Pancreas (tissue), 10 donors: ENCODE measurements at regions not wholly inside any gene's neighbourhood (a gene's known extent, or its start where the extent isn't known, plus 50 kb on each side); places are given as distances from the start of the nearest gene placed in this dataset.

Experiments used
- ATAC-seq, 4 donors: fragments of 200-7000 bp; cut with Tn5 transposase; one replicate each; pipeline versions ENCODE4 v1.8.0 to v1.9.1; 2020; ENCODE audit warnings: mild to moderate bottlenecking in 4 of 4, moderate library complexity in 4 of 4
- DNase-seq, 6 donors: peaks; one replicate each; pipeline ENCODE4 v3.0.0-alpha.2; 2020
- FAIRE-seq: peaks from 2 replicates; lab custom pipeline; 2012; peaks lifted over from hg19 to GRCh38; lab: Jason Lieb, UNC
- H3K27ac ChIP-seq, 4 donors: fragments of 200-600 bp; sonication (generic); 1 replicate in 3 of 4; 2 replicates in 1 of 4; pipeline versions ENCODE4 v1.5.0 to v1.8.0; 2020
- H3K27me3 ChIP-seq, 4 donors: fragments of 200-600 bp; one replicate each; pipeline ENCODE4 v1.8.0; 2021
- H3K36me3 ChIP-seq, 3 donors: fragments of 200-600 bp; sonication (generic) in 1 of 3; one replicate each; pipeline versions ENCODE4 v1.5.0 to v1.8.0; 2020 to 2021
- H3K4me1 ChIP-seq, 3 donors: fragments of 200-600 bp; one replicate each; pipeline ENCODE4 v1.8.0; 2021
- H3K4me3 ChIP-seq, 4 donors: fragments of 200-600 bp; sonication (generic) in 2 of 4; one replicate each; pipeline versions ENCODE4 v1.5.0 to v1.8.0; 2020 to 2021
- H3K9me3 ChIP-seq, 4 donors: fragments of 200-600 bp; one replicate each; pipeline ENCODE4 v1.8.0; 2021
- CTCF ChIP-seq, 4 donors: fragments of 200-600 bp; sonication (generic) in 3 of 4; IDR thresholded peaks; one replicate each; pipeline versions ENCODE4 v1.5.0 to v1.8.0; 2021; ENCODE audit warnings: antibody characterized with exemption in 4 of 4
- WGBS, 2 donors: extraction: QIAGEN DNeasy Blood & Tissue Kit; methylation state at CpG; one replicate each; pipeline ENCODE4 v1.1.7; 2013; 5-methylcytosine and 5-hydroxymethylcytosine counted together
- intact Hi-C, 3 donors: fragments of 100-400 bp; cut with DNase I; formaldehyde crosslinking; loops; one replicate each; pipeline versions ENCODE4 v1.11.1 to v1.14.2; 2022
- donor health status: healthy with polysubstance abuse.
- donor health status: DM: no; HTN: no; CAD: no; lungs with moderate emphysema.
- donor health status: DM: no; HTN: no; CAD: no.
- donor health status: control.
- donor health status: control.
- donor health status: Bipolar disorder and iron deficiency.
- donor health status: DM: yes; HTN: yes; CAD: no.
- donor health status: DM: no; HTN: no; CAD: no.
- donor health status: DM: no; HTN: no; CAD: no.
- donor health status: DM: yes; HTN: yes; CAD: no.

- TF ChIP-seq CTCF (IDR thresholded peaks at IDR 0.05) = no peak
- Histone ChIP-seq H3K27ac (no peak overlapping the region), H3K4me1 (no peaks in the 10 kb centered on the region), H3K27me3 (peaks cover 0 to 11% (median 0%) of the 10 kb centered on the region in 4 donors), H3K9me3 (no peaks in the 10 kb centered on the region), H3K4me3 (no peak overlapping the region), H3K36me3 (no peaks in the 10 kb centered on the region)
- no peak for FAIRE-seq
- intact Hi-C loops = no loop called here
- WGBS, 2 donors = 57 to 62% methylated on average over 23 of the region's 23 CpGs
- ATAC-seq = no peak
- no peak for DNase-seq
Observed at GRCh38 chr18:76255070-76255683, 239.9 kb downstream of the ZNF516 start.

DNA sequence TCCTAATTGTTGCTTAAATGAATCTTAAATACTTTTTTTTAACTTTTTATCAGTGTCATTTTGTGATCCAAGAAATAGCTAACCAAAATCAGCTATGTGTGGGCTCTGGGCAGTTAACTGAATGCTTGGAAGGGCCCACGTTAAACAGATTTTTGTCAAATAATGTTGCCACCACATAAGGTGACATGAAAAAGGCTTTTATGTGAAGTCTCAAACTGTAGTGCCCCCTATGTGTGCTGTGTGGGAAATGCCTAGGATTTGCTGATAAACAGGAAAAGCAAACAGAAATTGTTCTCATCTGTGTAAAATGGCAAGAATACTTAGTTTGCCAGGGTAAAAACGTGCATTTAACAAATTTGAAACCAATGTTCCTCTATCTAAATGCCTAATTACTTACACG, 242.2 kb downstream of the ZNF516 start:
- no peak for DNase-seq
- intact Hi-C loops = no loop called here
- no peaks in the 10 kb centered on the region for H3K9me3 ChIP-seq
- 16 to 20% methylated on average over 3 of the region's 3 CpGs for WGBS, 2 donors
- TF ChIP-seq CTCF (IDR thresholded peaks at IDR 0.05) = no peak
- no peaks in the 10 kb centered on the region for H3K4me1 ChIP-seq
- no peak overlapping the region for H3K4me3 ChIP-seq
- FAIRE-seq = no peak
- H3K27ac ChIP-seq = no peak overlapping the region
- peaks cover 0 to 11% (median 0%) of the 10 kb centered on the region in 4 donors for H3K27me3 ChIP-seq
- no peak for ATAC-seq
- no peaks in the 10 kb centered on the region for H3K36me3 ChIP-seq

DNA sequence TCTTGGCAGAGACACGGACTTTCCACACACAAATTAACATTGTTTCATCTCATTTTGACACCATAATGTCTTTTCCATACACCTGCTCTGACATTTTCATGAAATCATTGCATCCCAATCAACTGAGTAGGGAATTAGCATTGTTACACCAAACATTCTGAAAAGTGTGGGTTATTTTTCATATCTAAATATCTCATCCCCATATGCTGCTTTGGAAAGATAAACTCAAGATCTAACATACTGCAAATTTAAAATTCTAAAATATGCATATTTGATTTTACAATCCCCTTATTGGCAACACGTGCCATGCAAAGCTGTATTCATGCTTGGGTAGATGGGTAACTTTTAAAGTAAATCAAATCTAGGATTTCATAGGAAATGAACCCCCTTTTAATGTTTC, 242.9 kb downstream of the ZNF516 start:
- ATAC-seq (no peak), FAIRE-seq (no peak), DNase-seq (no peak)
- H3K9me3 ChIP-seq = no peaks in the 10 kb centered on the region
- H3K4me3 ChIP-seq = no peak overlapping the region
- no peaks in the 10 kb centered on the region for H3K36me3 ChIP-seq
- WGBS, 2 donors = 30 to 50% methylated on average over 2 of the region's 2 CpGs
- no peak overlapping the region for H3K27ac ChIP-seq
- H3K27me3 ChIP-seq = peaks cover 0 to 11% (median 0%) of the 10 kb centered on the region in 4 donors
- no peak for TF ChIP-seq CTCF (IDR thresholded peaks at IDR 0.05)
- no peaks in the 10 kb centered on the region for H3K4me1 ChIP-seq
- intact Hi-C loops = no loop called here

DNA sequence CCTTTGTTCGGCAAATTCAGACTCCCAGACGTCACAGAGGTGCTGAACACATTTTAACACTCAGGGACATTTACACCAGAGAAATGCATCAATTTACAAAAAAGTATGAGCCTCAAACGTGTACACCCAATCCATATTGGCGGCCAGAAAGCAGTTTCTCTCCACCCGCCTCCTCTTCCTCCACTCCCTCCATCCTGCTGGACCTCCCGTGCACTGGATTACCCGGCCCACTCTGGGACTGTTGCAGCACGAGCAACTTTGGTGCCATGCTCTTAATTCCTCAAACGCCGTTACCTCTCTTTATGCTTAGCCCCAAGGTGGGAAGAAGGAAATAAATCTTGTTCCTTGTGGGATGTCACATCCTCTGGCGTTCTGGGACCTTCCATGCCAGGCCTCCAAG, 243.4 kb downstream of the ZNF516 start:
- intact Hi-C loops = no loop called here
- no peaks in the 10 kb centered on the region for H3K4me1 ChIP-seq
- no peak for FAIRE-seq
- DNase-seq = no peak
- peaks cover 0 to 11% (median 0%) of the 10 kb centered on the region in 4 donors for H3K27me3 ChIP-seq
- no peaks in the 10 kb centered on the region for H3K9me3 ChIP-seq
- no peak for TF ChIP-seq CTCF (IDR thresholded peaks at IDR 0.05)
- H3K36me3 ChIP-seq = no peaks in the 10 kb centered on the region
- no peak overlapping the region for H3K4me3 ChIP-seq
- H3K27ac ChIP-seq = no peak overlapping the region
- ATAC-seq = no peak
- 47 to 54% methylated on average over 11 of the region's 11 CpGs for WGBS, 2 donors

DNA sequence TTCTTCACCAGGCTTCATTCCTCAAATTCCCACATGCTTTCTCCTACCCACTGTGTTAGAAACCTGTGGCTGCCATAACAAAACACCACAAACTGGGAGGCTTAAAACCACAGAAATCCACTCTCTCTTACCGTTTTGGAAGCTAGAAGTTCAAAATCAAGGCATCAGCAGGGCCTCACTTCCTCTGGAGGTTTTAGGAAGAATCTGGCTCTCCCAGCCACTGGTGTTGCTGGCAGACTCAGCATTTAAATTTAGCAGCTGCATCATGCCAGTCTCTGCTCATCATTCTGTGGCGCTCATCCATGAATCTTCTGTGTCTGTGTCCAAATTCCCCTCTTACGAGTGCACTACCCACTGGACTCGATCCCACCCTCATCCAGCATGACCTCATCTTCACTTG, 248.5 kb downstream of the ZNF516 start:
- H3K4me1 ChIP-seq = no peaks in the 10 kb centered on the region
- FAIRE-seq (no peak), DNase-seq (no peak), ATAC-seq (no peak)
- no peak overlapping the region for H3K27ac ChIP-seq
- WGBS, 2 donors = 56 to 74% methylated on average over 4 of the region's 4 CpGs
- no peaks in the 10 kb centered on the region for H3K36me3 ChIP-seq
- TF ChIP-seq CTCF (IDR thresholded peaks at IDR 0.05) = no peak
- no peaks in the 10 kb centered on the region for H3K27me3 ChIP-seq
- intact Hi-C loops = no loop called here
- no peaks in the 10 kb centered on the region for H3K9me3 ChIP-seq
- H3K4me3 ChIP-seq = no peak overlapping the region
